Tibial nerve (tissue), 4 donors: ENCODE measurements at regions not wholly inside any gene's neighbourhood (a gene's known extent, or its start where the extent isn't known, plus 50 kb on each side); places are given as distances from the start of the nearest gene placed in this dataset.

Source experiments
- DNase-seq, 2 donors: peaks; one replicate each; pipeline ENCODE4 v3.0.0-alpha.2; 2019; ENCODE audit warnings: low spot score in 2 of 2
- H3K27ac ChIP-seq, 4 donors: fragments of 200-600 bp; sonication (generic) in 3 of 4; one replicate each; pipeline ENCODE4 v1.5.1; 2017 to 2019; ENCODE audit warnings: mild to moderate bottlenecking in 1 of 4
- H3K27me3 ChIP-seq, 2 donors: fragments of 200-600 bp; sonication (generic) in 1 of 2; one replicate each; pipeline versions ENCODE4 v1.5.1 to v1.6.0; 2017 to 2019
- H3K36me3 ChIP-seq, 3 donors: fragments of 200-600 bp; sonication (generic); one replicate each; pipeline ENCODE4 v1.5.1; 2018 to 2019
- H3K4me1 ChIP-seq, 4 donors: fragments of 200-600 bp; sonication (generic) in 3 of 4; one replicate each; pipeline ENCODE4 v1.5.1; 2017 to 2019
- H3K4me3 ChIP-seq, 4 donors: fragments of 200-600 bp; sonication (generic) in 3 of 4; one replicate each; pipeline ENCODE4 v1.5.1; 2017 to 2019; ENCODE audit warnings: mild to moderate bottlenecking in 1 of 4, moderate library complexity in 1 of 4
- H3K9me3 ChIP-seq, 4 donors: fragments of 200-600 bp; sonication (generic) in 3 of 4; one replicate each; pipeline ENCODE4 v1.5.1; 2017 to 2019
- CTCF ChIP-seq, 5 experiments: fragments of 200-600 bp in 3 of 5; fragments of 450-650 bp in 2 of 5; sonication (generic) in 3 of 5; IDR thresholded peaks; one replicate each; pipeline ENCODE4 v1.5.1; 2016 to 2019; ENCODE audit warnings: antibody characterized with exemption in 5 of 5, mild to moderate bottlenecking in 3 of 5, moderate library complexity in 2 of 5
- EP300 ChIP-seq, 2 donors: sonication (generic); formaldehyde crosslinking; IDR thresholded peaks; one replicate each; pipeline ENCODE4 v1.6.1; 2017; ENCODE audit warnings: antibody characterized with exemption in 2 of 2, mild to moderate bottlenecking in 1 of 2
- POLR2A ChIP-seq, 2 donors: fragments of 450-650 bp; IDR thresholded peaks; one replicate each; pipeline ENCODE4 v1.6.1; 2017; ENCODE audit warnings: antibody characterized with exemption in 2 of 2, mild to moderate bottlenecking in 2 of 2, moderate library complexity in 2 of 2
- WGBS, 2 donors: methylation state at CpG; one replicate each; pipeline ENCODE4 v1.1.5; 2018; 5-methylcytosine and 5-hydroxymethylcytosine counted together

DNA sequence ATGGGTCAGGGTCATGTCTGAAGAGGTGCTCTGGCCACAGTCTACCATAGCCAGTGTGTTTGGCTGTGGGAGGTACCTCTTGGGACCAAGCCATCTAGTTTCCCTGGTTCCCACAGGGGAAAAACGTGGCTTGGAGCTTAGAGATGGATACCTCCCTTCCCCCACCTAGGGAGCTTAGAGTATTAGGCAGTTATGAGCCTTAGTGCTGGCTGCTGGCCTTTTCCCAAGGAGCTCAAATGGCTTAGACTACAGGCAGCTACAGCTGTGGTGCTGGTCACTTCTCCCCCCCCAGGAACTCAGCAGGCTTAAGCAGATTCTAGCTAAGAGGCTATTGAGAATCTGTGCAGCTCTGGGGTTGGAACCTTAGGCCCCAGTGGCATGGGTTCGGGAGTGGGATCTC, 591.2 kb downstream of the NSUN3 start:
- TF ChIP-seq POLR2A (IDR thresholded peaks at IDR 0.05), result no peak
- no peak for TF ChIP-seq EP300 (IDR thresholded peaks at IDR 0.05)
- no peak for TF ChIP-seq CTCF (IDR thresholded peaks at IDR 0.05)

GRCh38 chr3:94665922-94666321, 603.1 kb downstream of the NSUN3 start:
- no peak for TF ChIP-seq EP300 (IDR thresholded peaks at IDR 0.05)
- no peak for TF ChIP-seq POLR2A (IDR thresholded peaks at IDR 0.05)
- no peak overlapping the region for H3K27ac ChIP-seq
- no peak overlapping the region for H3K4me3 ChIP-seq
- H3K9me3 ChIP-seq, result no peaks in the 10 kb centered on the region
- no peaks in the 10 kb centered on the region for H3K4me1 ChIP-seq
- H3K36me3 ChIP-seq, result no peaks in the 10 kb centered on the region
- no peak for DNase-seq
- H3K27me3 ChIP-seq, result no peaks in the 10 kb centered on the region

More for the DNA sequence above, 591.2 kb downstream of the NSUN3 start:
- H3K36me3 ChIP-seq, result no peaks in the 10 kb centered on the region
- H3K27ac ChIP-seq, result no peak overlapping the region
- no peak for DNase-seq
- WGBS, 2 donors, result 75 to 86% methylated on average over 2 of the region's 2 CpGs
- no peaks in the 10 kb centered on the region for H3K4me1 ChIP-seq
- no peaks in the 10 kb centered on the region for H3K27me3 ChIP-seq
- no peaks in the 10 kb centered on the region for H3K9me3 ChIP-seq
- H3K4me3 ChIP-seq, result no peak overlapping the region

- H3K27ac ChIP-seq, result no peak overlapping the region
- H3K9me3 ChIP-seq, result peaks cover 0 to 2% (median 0%) of the 10 kb centered on the region in 4 donors
- no peak overlapping the region for H3K4me3 ChIP-seq
- TF ChIP-seq EP300 (IDR thresholded peaks at IDR 0.05), result no peak
- TF ChIP-seq CTCF (IDR thresholded peaks at IDR 0.05), result no peak
- TF ChIP-seq POLR2A (IDR thresholded peaks at IDR 0.05), result no peak
- no peaks in the 10 kb centered on the region for H3K27me3 ChIP-seq
- no peaks in the 10 kb centered on the region for H3K4me1 ChIP-seq
- DNase-seq, result no peak
- no peaks in the 10 kb centered on the region for H3K36me3 ChIP-seq
Observed at GRCh38 chr3:94671078-94671477, 608.2 kb downstream of the NSUN3 start.

DNA sequence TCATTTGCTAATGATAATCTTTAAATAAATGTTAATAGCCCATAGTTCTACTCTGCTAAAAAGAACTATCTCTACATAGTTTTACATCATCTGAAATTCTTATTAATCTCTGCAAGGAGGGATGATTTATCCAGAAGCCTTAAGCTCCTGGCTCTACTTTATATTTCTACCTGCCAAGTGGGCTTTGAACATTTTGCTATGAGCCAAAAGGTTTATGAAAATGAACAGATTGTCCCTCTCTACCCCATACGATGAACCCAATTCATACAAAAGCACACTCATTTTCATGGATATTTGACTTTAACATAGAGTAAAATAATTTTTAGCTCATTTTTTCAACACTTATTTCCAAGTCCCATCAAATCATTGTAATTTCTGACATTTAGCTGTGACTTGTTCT, 611.0 kb downstream of the NSUN3 start:
- Histone ChIP-seq H3K4me3 (no peak overlapping the region), H3K27ac (no peak overlapping the region), H3K9me3 (peaks cover 0 to 27% (median 3%) of the 10 kb centered on the region in 4 donors), H3K4me1 (no peaks in the 10 kb centered on the region), H3K36me3 (no peaks in the 10 kb centered on the region), H3K27me3 (no peaks in the 10 kb centered on the region)
- WGBS, 2 donors, result 88 to 93% methylated on average over 1 of the region's 1 CpG
- TF ChIP-seq EP300 (IDR thresholded peaks at IDR 0.05), result no peak
- TF ChIP-seq POLR2A (IDR thresholded peaks at IDR 0.05), result no peak
- TF ChIP-seq CTCF (IDR thresholded peaks at IDR 0.05), result no peak
- DNase-seq, result no peak

DNA sequence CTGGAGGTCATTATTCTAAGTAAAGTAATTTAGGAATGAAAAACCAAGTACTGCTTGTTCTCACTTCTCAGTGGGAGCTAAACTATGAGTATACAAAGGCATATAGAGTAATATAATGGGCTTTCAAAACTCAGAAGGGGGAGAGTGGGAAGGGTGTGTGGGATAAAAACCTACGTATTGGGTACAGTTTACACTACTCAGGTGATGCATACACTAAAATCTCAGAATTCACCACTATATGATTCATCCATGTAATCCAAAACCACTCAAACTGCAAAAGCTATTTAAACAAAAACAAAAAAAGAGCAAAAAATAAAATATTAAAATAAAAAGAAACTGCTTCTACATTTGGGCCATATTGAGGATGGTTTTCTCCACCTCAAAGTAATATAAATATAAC, 623.3 kb downstream of the NSUN3 start:
- WGBS, 2 donors, result 81 to 89% methylated on average over 1 of the region's 1 CpG
- Histone ChIP-seq H3K36me3 (no peaks in the 10 kb centered on the region), H3K4me1 (no peaks in the 10 kb centered on the region), H3K27ac (no peak overlapping the region), H3K4me3 (no peak overlapping the region), H3K9me3 (peaks cover 0 to 34% (median 0%) of the 10 kb centered on the region in 4 donors), H3K27me3 (no peaks in the 10 kb centered on the region)
- TF ChIP-seq POLR2A (IDR thresholded peaks at IDR 0.05) (no peak), EP300 (IDR thresholded peaks at IDR 0.05) (no peak), CTCF (IDR thresholded peaks at IDR 0.05) (no peak)
- DNase-seq, result no peak

DNA sequence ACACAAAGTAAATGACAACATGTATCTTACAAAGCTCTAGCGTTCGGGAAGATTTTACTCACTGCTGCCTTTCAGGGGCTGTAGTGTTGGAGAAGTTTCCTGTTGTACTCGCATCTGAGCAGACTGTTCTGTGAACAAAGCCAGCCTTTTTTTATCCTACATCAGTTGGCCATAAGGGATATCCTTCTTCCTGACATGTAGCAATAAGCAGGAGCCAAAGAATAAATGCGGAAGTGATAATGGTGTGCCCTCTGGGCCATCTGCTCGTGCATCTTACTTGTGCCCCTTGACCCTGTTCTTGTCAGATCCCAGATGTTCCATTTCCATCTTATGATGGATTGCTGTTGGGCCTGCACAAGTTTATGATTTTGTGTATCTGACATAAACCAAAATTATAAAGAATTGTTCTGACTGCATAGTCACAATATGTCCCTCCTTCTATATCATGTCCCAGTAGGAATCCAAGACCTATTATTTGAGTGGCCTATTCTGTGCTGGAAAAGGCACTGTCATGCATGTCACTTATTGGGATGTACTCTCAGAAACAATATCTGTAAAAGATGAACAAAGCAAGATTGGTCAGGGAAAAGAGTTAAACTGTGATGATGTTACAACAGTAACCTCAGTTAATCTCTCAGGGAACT, 631.3 kb downstream of the NSUN3 start:
- Histone ChIP-seq H3K4me3 (no peak overlapping the region), H3K4me1 (peaks cover 0 to 4% (median 0%) of the 10 kb centered on the region in 4 donors), H3K27me3 (no peaks in the 10 kb centered on the region), H3K9me3 (no peaks in the 10 kb centered on the region), H3K36me3 (no peaks in the 10 kb centered on the region), H3K27ac (no peak overlapping the region)
- DNase-seq, result no peak
- TF ChIP-seq CTCF (IDR thresholded peaks at IDR 0.05) (no peak), EP300 (IDR thresholded peaks at IDR 0.05) (no peak)
- 38 to 39% methylated on average over 5 of the region's 5 CpGs for WGBS, 2 donors
